HepG2 (cell line): ENCODE measurements at regions not wholly inside any gene's neighbourhood (a gene's known extent, or its start where the extent isn't known, plus 50 kb on each side); places are given as distances from the start of the nearest gene placed in this dataset.
"Not testable (repeated sequence)": the region's sequence is repeated elsewhere in the genome, so short reads cannot be mapped to it uniquely, and the experiment has no call there.

Experiments
- ATAC-seq: fragments of 200-7000 bp; cut with Tn5 transposase; 3 replicates; pipeline ENCODE4 v1.9.1; 2020; ENCODE audit warnings: mild to moderate bottlenecking, moderate library complexity
- BruUV-seq: library from RNA; stranded (reverse); fragments of 400-500 nt; replicated peaks from 2 replicates; lab custom pipeline; 2021; lab: Mats Ljungman, UMichigan
- CTCF ChIA-PET: fragments of 300-600 bp; formaldehyde crosslinking; extraction: SDS; loops from one replicate; lab custom pipeline; 2021; ENCODE audit warnings: low total read pairs, inconsistent platforms, low intra/inter-chr PET ratio; lab: Yijun Ruan, JAX
- POLR2A ChIA-PET: fragments of 350-600 bp; sonication (Branson Sonifier 250); formaldehyde crosslinking; loops from one replicate; lab custom pipeline; 2020; ENCODE audit warnings: antibody characterized with exemption, inconsistent platforms; lab: Yijun Ruan, JAX
- DNase-seq: peaks from one replicate; pipeline ENCODE4 v3.0.0-alpha.2; 2015; ENCODE audit warnings: low spot score
- FAIRE-seq: peaks from 3 replicates; lab custom pipeline; 2011; peaks lifted over from hg19 to GRCh38; lab: Jason Lieb, UNC
- H2AFZ ChIP-seq: one replicate; pipeline ENCODE4 v1.6.1; 2011; ENCODE audit warnings: low read length, inconsistent platforms
- H3K27ac ChIP-seq: fragments of 300-600 bp; 3 replicates; pipeline ENCODE4 v1.8.0; 2011; ENCODE audit warnings: mixed run types, mild to moderate bottlenecking, mixed read lengths, low read length, inconsistent platforms; ENCODE audit not compliant: insufficient read depth; ENCODE audit errors: extremely low read length
- H3K27me3 ChIP-seq, 2 experiments: fragments of 200-600 bp in 1 of 2; 2 replicates in 1 of 2; 3 replicates in 1 of 2; pipeline versions ENCODE4 v1.6.0 to v1.8.0; 2011; ENCODE audit warnings: low read length in 2 of 2, mild to moderate bottlenecking in 2 of 2, moderate library complexity in 2 of 2, inconsistent platforms in 1 of 2; ENCODE audit not compliant: insufficient read depth in 2 of 2, control insufficient read depth in 1 of 2
- H3K36me3 ChIP-seq, 2 experiments: fragments of 200-600 bp in 1 of 2; replicated peaks in 1 of 2; 2 replicates in 1 of 2; 3 replicates in 1 of 2; pipeline versions ENCODE4 v1.5.1 to v1.8.0; 2011; ENCODE audit warnings: low read length in 2 of 2, inconsistent platforms in 1 of 2; ENCODE audit not compliant: insufficient read depth in 2 of 2, control insufficient read depth in 1 of 2
- H3K4me1 ChIP-seq: 2 replicates; pipeline ENCODE4 v1.5.1; 2012; ENCODE audit warnings: low read length, inconsistent platforms; ENCODE audit not compliant: insufficient read depth
- H3K4me2 ChIP-seq: 2 replicates; pipeline ENCODE4 v1.6.0; 2011; ENCODE audit warnings: low read depth, low read length, inconsistent platforms
- H3K4me3 ChIP-seq, 3 experiments: fragments of 200-600 bp in 1 of 3; sonication (generic), shearing (Covaris generic) in 1 of 3; replicated peaks in 1 of 3; 2 replicates each; pipeline ENCODE4 v1.5.1; 2011 to 2016; ENCODE audit warnings: low read length in 3 of 3, inconsistent platforms in 2 of 3, low read depth in 2 of 3, mild to moderate bottlenecking in 2 of 3, control low read depth in 1 of 3, mixed read lengths in 1 of 3; ENCODE audit not compliant: insufficient read depth in 1 of 3
- H3K79me2 ChIP-seq: one replicate; pipeline ENCODE4 v1.6.1; 2011; ENCODE audit warnings: low read length, inconsistent platforms; ENCODE audit not compliant: insufficient read depth
- H3K9ac ChIP-seq: 2 replicates; pipeline ENCODE4 v1.6.0; 2011; ENCODE audit warnings: mild to moderate bottlenecking, low read depth, low read length, inconsistent platforms; ENCODE audit not compliant: insufficient read depth
- H3K9me3 ChIP-seq: 2 replicates; pipeline ENCODE4 v1.5.1; 2012; ENCODE audit warnings: mild to moderate bottlenecking, low read length
- H4K20me1 ChIP-seq: 2 replicates; pipeline ENCODE4 v1.6.0; 2011; ENCODE audit warnings: inconsistent platforms, mild to moderate bottlenecking, low read length, moderate library complexity; ENCODE audit not compliant: insufficient read depth
- MAFF ChIP-seq: IDR thresholded peaks from 2 replicates; pipeline ENCODE4 v1.6.1; 2011; ENCODE audit warnings: low read depth, low read length, improper control_type of control experiment
- MAFK ChIP-seq, 2 experiments: IDR thresholded peaks in 1 of 2; conservative IDR thresholded peaks in 1 of 2; 2 replicates each; pipeline ENCODE4 v1.6.1; 2011; ENCODE audit warnings: improper control_type of control experiment in 2 of 2, low read length in 2 of 2
- WGBS: methylation state at CpG from one replicate; pipeline ENCODE4 v1.1.6; 2017; ENCODE audit warnings: low lambda C conversion rate; 5-methylcytosine and 5-hydroxymethylcytosine counted together
- in situ Hi-C: cut with HindIII; loops from 2 replicates; pipeline ENCODE4 v1.10.0; 2017; ENCODE audit warnings: low pct_unique_long_range_greater_than_20kb; ENCODE audit not compliant: extremely low pct_ligation_motif_present
- intact Hi-C: fragments of 100-400 bp; cut with micrococcal nuclease; formaldehyde crosslinking; loops from one replicate; pipeline ENCODE4 v1.10.0; 2022; ENCODE audit not compliant: unreplicated experiment
- TF ChIP-seq, protein P1 (sequence below): IDR thresholded peaks from 2 replicates; pipeline ENCODE4 v1.6.1; 2016

DNA sequence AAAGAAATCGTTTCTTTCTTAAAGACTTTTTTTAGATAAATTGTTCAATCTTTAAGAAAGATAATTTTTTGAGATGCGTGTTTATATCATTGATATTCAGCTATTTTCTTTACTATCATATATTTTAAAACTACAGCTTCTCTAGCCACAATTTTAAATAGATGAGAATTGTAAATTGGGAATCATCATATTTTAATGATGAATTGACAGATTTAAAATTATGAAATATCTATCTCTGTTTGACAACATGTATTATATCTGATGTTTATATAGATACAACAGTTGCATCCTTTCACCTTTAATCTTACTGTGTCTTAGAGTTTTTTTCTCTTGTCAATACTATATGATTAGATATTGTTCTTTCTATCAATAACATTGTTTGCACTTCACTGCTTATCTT lies 762.3 kb upstream of the GJE1 start:
- Histone ChIP-seq H2AFZ (no peak overlapping the region), H3K36me3 (no peaks in the 10 kb centered on the region), H3K9ac (no peak overlapping the region), H4K20me1 (no peaks in the 10 kb centered on the region), H3K9me3 (peaks cover 7% of the 10 kb centered on the region; the same call in 1 of the 2 replicates), H3K27me3 (no peaks in the 10 kb centered on the region), H3K4me3 (no peak overlapping the region), H3K4me1 (no peaks in the 10 kb centered on the region), H3K79me2 (no peaks in the 10 kb centered on the region), H3K4me2 (no peak overlapping the region), H3K27ac (no peak overlapping the region)
- WGBS, result 0% methylated on average over 2 of the region's 2 CpGs
- ATAC-seq (no peak), FAIRE-seq (no peak), DNase-seq (no peak)
- ChIA-PET CTCF (no interaction called here), POLR2A (no interaction called here)
- in situ Hi-C loops, result no loop called here
- intact Hi-C loops, result no loop called here
- no TSS peak for BruUV-seq
- TF ChIP-seq MAFF (peak; percentile 79; the same call in 1 of the 2 replicates), MAFK (conservative IDR thresholded peaks at IDR 0.05 in 1 of 2, IDR thresholded peaks at IDR 0.05 in 1 of 2; ENCODE audit: low read length in 2 of 2) (peak; percentile 63 to 81)
- TF ChIP-seq, protein P1, sequence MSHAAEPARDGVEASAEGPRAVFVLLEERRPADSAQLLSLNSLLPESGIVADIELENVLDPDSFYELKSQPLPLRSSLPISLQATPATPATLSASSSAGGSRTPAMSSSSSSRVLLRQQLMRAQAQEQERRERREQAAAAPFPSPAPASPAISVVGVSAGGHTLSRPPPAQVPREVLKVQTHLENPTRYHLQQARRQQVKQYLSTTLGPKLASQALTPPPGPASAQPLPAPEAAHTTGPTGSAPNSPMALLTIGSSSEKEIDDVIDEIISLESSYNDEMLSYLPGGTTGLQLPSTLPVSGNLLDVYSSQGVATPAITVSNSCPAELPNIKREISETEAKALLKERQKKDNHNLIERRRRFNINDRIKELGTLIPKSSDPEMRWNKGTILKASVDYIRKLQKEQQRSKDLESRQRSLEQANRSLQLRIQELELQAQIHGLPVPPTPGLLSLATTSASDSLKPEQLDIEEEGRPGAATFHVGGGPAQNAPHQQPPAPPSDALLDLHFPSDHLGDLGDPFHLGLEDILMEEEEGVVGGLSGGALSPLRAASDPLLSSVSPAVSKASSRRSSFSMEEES, result no peak
- TF ChIP-seq, all 625 proteins: peak for 2

DNA sequence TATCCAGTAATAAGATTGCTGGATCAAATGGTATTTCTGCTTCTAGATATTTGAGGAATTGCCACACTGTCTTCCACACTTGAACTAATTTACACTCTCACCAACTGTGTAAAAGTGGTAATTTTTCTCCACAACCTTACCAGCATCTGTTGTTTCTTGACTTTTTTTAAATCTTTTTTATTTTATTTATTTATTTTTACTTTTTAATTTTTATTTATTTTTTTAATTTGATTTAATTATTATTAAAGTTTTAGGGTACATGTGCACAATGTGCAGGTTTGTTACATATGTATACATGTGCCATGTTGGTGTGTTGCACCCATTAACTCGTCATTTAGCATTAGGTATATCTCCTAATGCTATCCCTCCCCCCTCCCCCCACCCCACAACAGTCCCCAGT lies 765.9 kb upstream of the GJE1 start:
- H3K9me3 ChIP-seq, BruUV-seq, H2AFZ ChIP-seq, H3K27ac ChIP-seq, H3K79me2 ChIP-seq, FAIRE-seq, intact Hi-C loops, DNase-seq, H3K9ac ChIP-seq, POLR2A ChIA-PET, H3K4me3 ChIP-seq, ATAC-seq, H4K20me1 ChIP-seq, H3K36me3 ChIP-seq, H3K4me1 ChIP-seq, H3K27me3 ChIP-seq, CTCF ChIA-PET, H3K4me2 ChIP-seq, in situ Hi-C loops: not testable (repeated sequence)
- WGBS, result 0% methylated on average over 1 of the region's 1 CpG
